PC-3 (cell line): ENCODE measurements at regions not wholly inside any gene's neighbourhood (a gene's known extent, or its start where the extent isn't known, plus 50 kb on each side); places are given as distances from the start of the nearest gene placed in this dataset.

Source experiments
- ATAC-seq: fragments of 200-7000 bp; cut with Tn5 transposase; 2 replicates; pipeline ENCODE4 v1.9.1; 2020; ENCODE audit warnings: mild to moderate bottlenecking, moderate library complexity
- BruUV-seq: library from RNA; stranded (reverse); fragments of 400-500 nt; replicated peaks from 2 replicates; lab custom pipeline; 2021; lab: Mats Ljungman, UMichigan
- CTCF ChIA-PET: fragments of 300-600 bp; sonication (Branson Sonifier 250); formaldehyde crosslinking; loops from one replicate; lab custom pipeline; 2022; ENCODE audit warnings: antibody characterized with exemption; lab: Charles Lee
- POLR2A ChIA-PET: fragments of 300-600 bp; sonication (Branson Sonifier 250); formaldehyde crosslinking; loops from one replicate; lab custom pipeline; 2022; ENCODE audit warnings: antibody characterized with exemption; ENCODE audit not compliant: unreplicated experiment; lab: Charles Lee
- DNase-seq: peaks from one replicate; pipeline ENCODE4 v3.0.0-alpha.2; 2015
- H2AFZ ChIP-seq: fragments of 300-600 bp; sonication (generic); 2 replicates; pipeline ENCODE4 v1.6.0; 2016; ENCODE audit warnings: antibody characterized with exemption, low read length
- H3F3A ChIP-seq: fragments of 300-600 bp; sonication (generic); one replicate; pipeline ENCODE4 v1.6.0; 2017; ENCODE audit warnings: antibody characterized with exemption, low read length, control low read depth, mild to moderate bottlenecking; ENCODE audit not compliant: unreplicated experiment
- H3K27ac ChIP-seq: fragments of 300-600 bp; sonication (generic); 2 replicates; pipeline ENCODE4 v1.5.1; 2016; ENCODE audit warnings: mild to moderate bottlenecking, low read length
- H3K27me3 ChIP-seq: fragments of 300-600 bp; sonication (generic); 2 replicates; pipeline ENCODE4 v1.6.1; 2016; ENCODE audit warnings: low read length, mixed read lengths
- H3K36me3 ChIP-seq: fragments of 300-600 bp; sonication (generic); 2 replicates; pipeline ENCODE4 v1.6.1; 2016; ENCODE audit warnings: low read depth, mixed run types, low read length, mixed read lengths
- H3K4me1 ChIP-seq: fragments of 300-600 bp; sonication (generic); 2 replicates; pipeline ENCODE4 v1.5.1; 2016; ENCODE audit warnings: low read length; ENCODE audit not compliant: insufficient read depth
- H3K4me2 ChIP-seq: fragments of 300-600 bp; sonication (generic); 2 replicates; pipeline ENCODE4 v1.6.0; 2016; ENCODE audit warnings: low read length
- H3K4me3 ChIP-seq: fragments of 300-600 bp; sonication (generic); 2 replicates; pipeline ENCODE4 v1.5.1; 2016; ENCODE audit warnings: mild to moderate bottlenecking, low read length, mixed read lengths
- H3K79me2 ChIP-seq: fragments of 300-600 bp; sonication (generic); 2 replicates; pipeline ENCODE4 v1.6.1; 2017; ENCODE audit warnings: low read length, mixed read lengths
- H3K9ac ChIP-seq: fragments of 300-600 bp; sonication (generic); 2 replicates; pipeline ENCODE4 v1.6.0; 2016; ENCODE audit warnings: mild to moderate bottlenecking, low read length
- H3K9me2 ChIP-seq: fragments of 300-600 bp; sonication (generic); replicated peaks from 2 replicates; pipeline ENCODE4 v1.6.1; 2016; ENCODE audit warnings: mixed run types, low read length, mixed read lengths
- H3K9me3 ChIP-seq: fragments of 300-600 bp; sonication (generic); 2 replicates; pipeline ENCODE4 v1.6.1; 2016; ENCODE audit warnings: low read length, mixed read lengths
- H4K20me1 ChIP-seq: fragments of 300-600 bp; sonication (generic); 2 replicates; pipeline ENCODE4 v1.6.1; 2016; ENCODE audit warnings: low read length, mixed read lengths
- EZH2 ChIP-seq: fragments of 300-600 bp; sonication (generic); IDR thresholded peaks from one replicate; pipeline ENCODE4 v1.6.1; 2017; ENCODE audit warnings: antibody characterized with exemption, mild to moderate bottlenecking, low read length; ENCODE audit not compliant: unreplicated experiment
- EZH2phosphoT487 ChIP-seq: fragments of 300-600 bp; sonication (generic); IDR thresholded peaks from 2 replicates; pipeline ENCODE4 v1.6.1; 2018; ENCODE audit warnings: mild to moderate bottlenecking, antibody characterized with exemption, low read length, borderline replicate concordance
- intact Hi-C: fragments of 100-400 bp; cut with micrococcal nuclease; formaldehyde crosslinking; loops from 2 replicates; pipeline ENCODE4 v1.9.0; 2023
- TF ChIP-seq, protein P1 (sequence below): fragments of 300-600 bp; sonication (generic); conservative IDR thresholded peaks from 2 replicates; pipeline ENCODE4 v1.5.1; 2017; ENCODE audit warnings: antibody characterized with exemption, low read depth, mild to moderate bottlenecking, low read length

DNA sequence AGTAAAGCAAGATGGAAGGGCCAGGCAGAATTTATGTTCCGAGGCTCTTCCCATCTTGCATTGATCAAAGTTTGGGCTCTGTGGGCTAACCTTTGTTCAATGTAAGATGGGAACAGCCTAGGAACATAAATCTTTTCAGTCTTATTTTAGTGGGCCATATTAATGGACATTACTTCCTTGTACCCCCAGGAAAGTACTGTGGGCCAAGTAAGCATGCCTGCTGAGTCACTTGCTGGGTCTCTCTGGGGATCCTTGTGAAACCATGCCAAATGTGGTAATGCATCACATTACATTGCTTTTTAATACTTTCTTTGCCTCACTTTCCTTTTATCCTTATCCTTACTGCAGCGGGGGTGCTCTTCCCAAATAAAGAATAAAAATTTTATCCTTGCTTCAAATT lies 349.5 kb upstream of the POU1F1 start:
- no peaks in the 10 kb centered on the region for H3K36me3 ChIP-seq
- no peaks in the 10 kb centered on the region for H3K79me2 ChIP-seq
- BruUV-seq, result no TSS peak
- H2AFZ ChIP-seq, result no peak overlapping the region
- H3K27ac ChIP-seq, result no peak overlapping the region
- H3F3A ChIP-seq, result no peaks in the 10 kb centered on the region
- no peak overlapping the region for H3K4me3 ChIP-seq
- no peak overlapping the region for H3K4me2 ChIP-seq
- POLR2A ChIA-PET, result no interaction called here
- no peaks in the 10 kb centered on the region for H3K27me3 ChIP-seq
- H3K9ac ChIP-seq, result no peak overlapping the region
- intact Hi-C loops, result no loop called here
- CTCF ChIA-PET, result no interaction called here
- DNase-seq, result no peak
- H3K4me1 ChIP-seq, result no peaks in the 10 kb centered on the region
- TF ChIP-seq, protein P1, sequence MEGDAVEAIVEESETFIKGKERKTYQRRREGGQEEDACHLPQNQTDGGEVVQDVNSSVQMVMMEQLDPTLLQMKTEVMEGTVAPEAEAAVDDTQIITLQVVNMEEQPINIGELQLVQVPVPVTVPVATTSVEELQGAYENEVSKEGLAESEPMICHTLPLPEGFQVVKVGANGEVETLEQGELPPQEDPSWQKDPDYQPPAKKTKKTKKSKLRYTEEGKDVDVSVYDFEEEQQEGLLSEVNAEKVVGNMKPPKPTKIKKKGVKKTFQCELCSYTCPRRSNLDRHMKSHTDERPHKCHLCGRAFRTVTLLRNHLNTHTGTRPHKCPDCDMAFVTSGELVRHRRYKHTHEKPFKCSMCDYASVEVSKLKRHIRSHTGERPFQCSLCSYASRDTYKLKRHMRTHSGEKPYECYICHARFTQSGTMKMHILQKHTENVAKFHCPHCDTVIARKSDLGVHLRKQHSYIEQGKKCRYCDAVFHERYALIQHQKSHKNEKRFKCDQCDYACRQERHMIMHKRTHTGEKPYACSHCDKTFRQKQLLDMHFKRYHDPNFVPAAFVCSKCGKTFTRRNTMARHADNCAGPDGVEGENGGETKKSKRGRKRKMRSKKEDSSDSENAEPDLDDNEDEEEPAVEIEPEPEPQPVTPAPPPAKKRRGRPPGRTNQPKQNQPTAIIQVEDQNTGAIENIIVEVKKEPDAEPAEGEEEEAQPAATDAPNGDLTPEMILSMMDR, result no peak
- TF ChIP-seq EZH2, result no peak
- no peak for TF ChIP-seq EZH2phosphoT487
- ATAC-seq, result no peak
- H4K20me1 ChIP-seq, result no peaks in the 10 kb centered on the region
- peaks cover 8% of the 10 kb centered on the region; the same call in 1 of the 2 replicates for H3K9me3 ChIP-seq
- H3K9me2 ChIP-seq, result no peaks in the 10 kb centered on the region

DNA sequence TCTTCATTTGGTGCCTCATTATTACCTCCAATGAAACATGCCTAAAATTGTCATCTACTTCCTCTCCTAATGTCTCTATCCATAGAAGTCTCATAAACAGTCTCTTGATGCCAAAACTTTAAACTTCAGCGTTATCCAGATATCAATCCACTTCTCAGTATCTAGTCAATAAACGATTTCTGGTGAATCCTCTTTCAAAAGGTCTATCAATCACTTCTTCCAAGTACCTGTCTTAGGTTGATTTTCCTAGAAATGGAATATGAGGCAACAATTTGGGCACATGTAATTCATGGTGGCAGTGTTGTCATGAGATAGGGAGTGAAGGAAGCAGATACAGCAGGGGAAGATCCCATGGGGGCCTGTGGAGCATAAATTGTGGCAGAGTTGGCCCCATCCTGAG lies 348.5 kb upstream of the POU1F1 start:
- Histone ChIP-seq H3K4me3 (no peak overlapping the region), H4K20me1 (no peaks in the 10 kb centered on the region), H3K9me2 (no peaks in the 10 kb centered on the region), H3K9ac (no peak overlapping the region), H3K4me1 (no peaks in the 10 kb centered on the region), H3K36me3 (no peaks in the 10 kb centered on the region), H3F3A (no peaks in the 10 kb centered on the region), H3K4me2 (no peak overlapping the region), H2AFZ (no peak overlapping the region), H3K27me3 (no peaks in the 10 kb centered on the region), H3K9me3 (peaks cover 8% of the 10 kb centered on the region; the same call in 1 of the 2 replicates), H3K79me2 (no peaks in the 10 kb centered on the region), H3K27ac (no peak overlapping the region)
- intact Hi-C loops, result no loop called here
- BruUV-seq, result no TSS peak
- DNase-seq (no peak), ATAC-seq (no peak)
- ChIA-PET POLR2A (no interaction called here), CTCF (no interaction called here)
- TF ChIP-seq EZH2phosphoT487 (no peak), EZH2 (no peak)
- TF ChIP-seq, protein P1, result no peak

DNA sequence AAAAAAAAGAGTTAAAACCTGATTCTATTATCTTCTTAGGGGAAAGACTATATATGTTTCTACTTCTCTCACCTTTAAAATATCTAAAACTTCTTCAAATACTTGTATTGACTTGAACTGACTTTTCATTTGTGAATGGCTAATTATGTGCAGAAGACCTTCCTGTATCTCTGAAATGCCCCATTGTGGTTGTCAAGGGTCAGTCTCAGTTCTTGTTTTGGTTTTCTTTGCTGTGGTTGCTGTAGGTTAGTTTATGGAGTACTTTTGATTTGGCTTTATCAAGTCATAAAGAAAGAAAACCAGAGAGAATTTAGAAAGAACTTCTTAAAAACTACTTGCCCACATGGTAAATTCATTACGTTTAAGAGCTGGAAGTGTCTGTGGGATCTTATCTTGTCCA lies 345.3 kb upstream of the POU1F1 start:
- Histone ChIP-seq H3K79me2 (no peaks in the 10 kb centered on the region), H3K36me3 (peaks cover 5% of the 10 kb centered on the region; the same call in 1 of the 2 replicates), H2AFZ (no peak overlapping the region), H3K4me3 (no peak overlapping the region), H3F3A (no peaks in the 10 kb centered on the region), H3K9me2 (no peaks in the 10 kb centered on the region), H3K4me2 (no peak overlapping the region), H3K27me3 (no peaks in the 10 kb centered on the region), H3K27ac (no peak overlapping the region), H3K4me1 (no peaks in the 10 kb centered on the region), H4K20me1 (no peaks in the 10 kb centered on the region), H3K9me3 (peaks cover 7% of the 10 kb centered on the region; the same call in 1 of the 2 replicates), H3K9ac (no peak overlapping the region)
- no TSS peak for BruUV-seq
- intact Hi-C loops, result no loop called here
- ATAC-seq (no peak), DNase-seq (no peak)
- TF ChIP-seq EZH2, result no peak
- ChIA-PET CTCF (no interaction called here), POLR2A (no interaction called here)
